ENCODE measurements at regions not wholly inside any gene's neighbourhood (a gene's known extent, or its start where the extent isn't known, plus 50 kb on each side); places are given as distances from the start of the nearest gene placed in this dataset.

DNA sequence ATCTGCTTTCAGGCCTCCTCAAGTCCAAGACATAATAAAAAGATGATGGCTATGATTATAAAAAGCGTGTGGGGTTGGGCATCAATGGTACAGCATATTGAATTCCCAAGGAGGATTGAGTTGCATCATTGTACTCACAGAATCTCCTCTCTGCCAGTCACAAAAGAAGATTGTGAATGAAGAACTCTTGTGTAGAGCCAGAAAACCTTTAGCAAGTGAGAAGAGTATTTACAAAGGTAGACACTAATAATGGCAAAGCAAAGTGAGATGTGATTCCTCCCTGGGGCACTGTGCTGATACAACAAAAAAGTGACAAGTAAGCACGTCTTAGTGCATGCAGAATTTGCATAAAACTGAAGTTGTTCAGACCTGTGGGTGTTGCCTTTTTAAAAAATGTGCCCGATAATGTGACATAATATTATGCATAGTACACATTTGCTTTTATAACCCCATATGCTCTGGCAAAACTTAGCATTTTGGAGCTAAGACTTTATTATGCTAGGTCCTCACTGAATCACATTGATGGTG is 291.2 kb upstream of the TBC1D5 start:
- TF ChIP-seq, protein P1, sequence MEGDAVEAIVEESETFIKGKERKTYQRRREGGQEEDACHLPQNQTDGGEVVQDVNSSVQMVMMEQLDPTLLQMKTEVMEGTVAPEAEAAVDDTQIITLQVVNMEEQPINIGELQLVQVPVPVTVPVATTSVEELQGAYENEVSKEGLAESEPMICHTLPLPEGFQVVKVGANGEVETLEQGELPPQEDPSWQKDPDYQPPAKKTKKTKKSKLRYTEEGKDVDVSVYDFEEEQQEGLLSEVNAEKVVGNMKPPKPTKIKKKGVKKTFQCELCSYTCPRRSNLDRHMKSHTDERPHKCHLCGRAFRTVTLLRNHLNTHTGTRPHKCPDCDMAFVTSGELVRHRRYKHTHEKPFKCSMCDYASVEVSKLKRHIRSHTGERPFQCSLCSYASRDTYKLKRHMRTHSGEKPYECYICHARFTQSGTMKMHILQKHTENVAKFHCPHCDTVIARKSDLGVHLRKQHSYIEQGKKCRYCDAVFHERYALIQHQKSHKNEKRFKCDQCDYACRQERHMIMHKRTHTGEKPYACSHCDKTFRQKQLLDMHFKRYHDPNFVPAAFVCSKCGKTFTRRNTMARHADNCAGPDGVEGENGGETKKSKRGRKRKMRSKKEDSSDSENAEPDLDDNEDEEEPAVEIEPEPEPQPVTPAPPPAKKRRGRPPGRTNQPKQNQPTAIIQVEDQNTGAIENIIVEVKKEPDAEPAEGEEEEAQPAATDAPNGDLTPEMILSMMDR (conservative IDR thresholded peaks at IDR 0.05; ENCODE audit: low read length) = no peak
- TF ChIP-seq EZH2phosphoT487 (IDR thresholded peaks at IDR 0.05; ENCODE audit: borderline replicate concordance, low read depth, low read length) = no peak
